ENCODE measurements at regions not wholly inside any gene's neighbourhood (a gene's known extent, or its start where the extent isn't known, plus 50 kb on each side); places are given as distances from the start of the nearest gene placed in this dataset.

DNA sequence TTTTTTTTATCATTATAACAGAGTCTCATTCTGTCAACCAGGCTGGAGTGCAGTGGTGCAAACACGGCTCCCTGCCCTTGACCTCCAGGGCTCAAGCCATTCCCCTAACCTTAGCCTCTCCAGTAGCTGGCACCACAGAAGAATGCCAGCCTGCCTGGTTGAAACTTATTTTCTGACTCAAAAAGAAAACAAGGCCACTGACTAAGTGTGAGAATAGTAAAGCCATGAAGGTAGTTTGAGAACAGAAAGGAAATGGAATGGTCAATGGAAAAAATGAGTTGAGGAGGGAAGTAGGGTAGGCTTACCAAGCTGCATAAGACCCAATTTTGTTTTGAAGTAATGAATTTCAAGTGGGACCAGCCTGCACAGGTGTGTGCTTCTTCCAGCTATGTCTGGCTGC is 82.8 kb upstream of the RORB start (continued):
- TF ChIP-seq, protein P1, sequence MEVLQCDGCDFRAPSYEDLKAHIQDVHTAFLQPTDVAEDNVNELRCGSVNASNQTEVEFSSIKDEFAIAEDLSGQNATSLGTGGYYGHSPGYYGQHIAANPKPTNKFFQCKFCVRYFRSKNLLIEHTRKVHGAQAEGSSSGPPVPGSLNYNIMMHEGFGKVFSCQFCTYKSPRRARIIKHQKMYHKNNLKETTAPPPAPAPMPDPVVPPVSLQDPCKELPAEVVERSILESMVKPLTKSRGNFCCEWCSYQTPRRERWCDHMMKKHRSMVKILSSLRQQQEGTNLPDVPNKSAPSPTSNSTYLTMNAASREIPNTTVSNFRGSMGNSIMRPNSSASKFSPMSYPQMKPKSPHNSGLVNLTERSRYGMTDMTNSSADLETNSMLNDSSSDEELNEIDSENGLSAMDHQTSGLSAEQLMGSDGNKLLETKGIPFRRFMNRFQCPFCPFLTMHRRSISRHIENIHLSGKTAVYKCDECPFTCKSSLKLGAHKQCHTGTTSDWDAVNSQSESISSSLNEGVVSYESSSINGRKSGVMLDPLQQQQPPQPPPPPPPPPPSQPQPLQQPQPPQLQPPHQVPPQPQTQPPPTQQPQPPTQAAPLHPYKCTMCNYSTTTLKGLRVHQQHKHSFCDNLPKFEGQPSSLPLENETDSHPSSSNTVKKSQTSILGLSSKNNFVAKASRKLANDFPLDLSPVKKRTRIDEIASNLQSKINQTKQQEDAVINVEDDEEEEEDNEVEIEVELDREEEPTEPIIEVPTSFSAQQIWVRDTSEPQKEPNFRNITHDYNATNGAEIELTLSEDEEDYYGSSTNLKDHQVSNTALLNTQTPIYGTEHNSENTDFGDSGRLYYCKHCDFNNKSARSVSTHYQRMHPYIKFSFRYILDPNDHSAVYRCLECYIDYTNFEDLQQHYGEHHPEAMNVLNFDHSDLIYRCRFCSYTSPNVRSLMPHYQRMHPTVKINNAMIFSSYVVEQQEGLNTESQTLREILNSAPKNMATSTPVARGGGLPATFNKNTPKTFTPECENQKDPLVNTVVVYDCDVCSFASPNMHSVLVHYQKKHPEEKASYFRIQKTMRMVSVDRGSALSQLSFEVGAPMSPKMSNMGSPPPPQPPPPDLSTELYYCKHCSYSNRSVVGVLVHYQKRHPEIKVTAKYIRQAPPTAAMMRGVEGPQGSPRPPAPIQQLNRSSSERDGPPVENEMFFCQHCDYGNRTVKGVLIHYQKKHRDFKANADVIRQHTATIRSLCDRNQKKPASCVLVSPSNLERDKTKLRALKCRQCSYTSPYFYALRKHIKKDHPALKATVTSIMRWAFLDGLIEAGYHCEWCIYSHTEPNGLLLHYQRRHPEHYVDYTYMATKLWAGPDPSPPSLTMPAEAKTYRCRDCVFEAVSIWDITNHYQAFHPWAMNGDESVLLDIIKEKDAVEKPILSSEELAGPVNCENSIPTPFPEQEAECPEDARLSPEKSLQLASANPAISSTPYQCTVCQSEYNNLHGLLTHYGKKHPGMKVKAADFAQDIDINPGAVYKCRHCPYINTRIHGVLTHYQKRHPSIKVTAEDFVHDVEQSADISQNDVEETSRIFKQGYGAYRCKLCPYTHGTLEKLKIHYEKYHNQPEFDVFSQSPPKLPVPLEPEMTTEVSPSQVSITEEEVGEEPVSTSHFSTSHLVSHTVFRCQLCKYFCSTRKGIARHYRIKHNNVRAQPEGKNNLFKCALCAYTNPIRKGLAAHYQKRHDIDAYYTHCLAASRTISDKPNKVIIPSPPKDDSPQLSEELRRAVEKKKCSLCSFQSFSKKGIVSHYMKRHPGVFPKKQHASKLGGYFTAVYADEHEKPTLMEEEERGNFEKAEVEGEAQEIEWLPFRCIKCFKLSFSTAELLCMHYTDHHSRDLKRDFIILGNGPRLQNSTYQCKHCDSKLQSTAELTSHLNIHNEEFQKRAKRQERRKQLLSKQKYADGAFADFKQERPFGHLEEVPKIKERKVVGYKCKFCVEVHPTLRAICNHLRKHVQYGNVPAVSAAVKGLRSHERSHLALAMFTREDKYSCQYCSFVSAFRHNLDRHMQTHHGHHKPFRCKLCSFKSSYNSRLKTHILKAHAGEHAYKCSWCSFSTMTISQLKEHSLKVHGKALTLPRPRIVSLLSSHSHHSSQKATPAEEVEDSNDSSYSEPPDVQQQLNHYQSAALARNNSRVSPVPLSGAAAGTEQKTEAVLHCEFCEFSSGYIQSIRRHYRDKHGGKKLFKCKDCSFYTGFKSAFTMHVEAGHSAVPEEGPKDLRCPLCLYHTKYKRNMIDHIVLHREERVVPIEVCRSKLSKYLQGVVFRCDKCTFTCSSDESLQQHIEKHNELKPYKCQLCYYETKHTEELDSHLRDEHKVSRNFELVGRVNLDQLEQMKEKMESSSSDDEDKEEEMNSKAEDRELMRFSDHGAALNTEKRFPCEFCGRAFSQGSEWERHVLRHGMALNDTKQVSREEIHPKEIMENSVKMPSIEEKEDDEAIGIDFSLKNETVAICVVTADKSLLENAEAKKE (CRISPR knock-in tag; IDR thresholded peaks at IDR 0.05): no peak
- TF ChIP-seq ZNF114 (CRISPR knock-in tag; IDR thresholded peaks at IDR 0.05): no peak
- TF ChIP-seq ZNF331 (CRISPR knock-in tag; IDR thresholded peaks at IDR 0.05; ENCODE audit: low read depth): no peak
- TF ChIP-seq, protein P2, sequence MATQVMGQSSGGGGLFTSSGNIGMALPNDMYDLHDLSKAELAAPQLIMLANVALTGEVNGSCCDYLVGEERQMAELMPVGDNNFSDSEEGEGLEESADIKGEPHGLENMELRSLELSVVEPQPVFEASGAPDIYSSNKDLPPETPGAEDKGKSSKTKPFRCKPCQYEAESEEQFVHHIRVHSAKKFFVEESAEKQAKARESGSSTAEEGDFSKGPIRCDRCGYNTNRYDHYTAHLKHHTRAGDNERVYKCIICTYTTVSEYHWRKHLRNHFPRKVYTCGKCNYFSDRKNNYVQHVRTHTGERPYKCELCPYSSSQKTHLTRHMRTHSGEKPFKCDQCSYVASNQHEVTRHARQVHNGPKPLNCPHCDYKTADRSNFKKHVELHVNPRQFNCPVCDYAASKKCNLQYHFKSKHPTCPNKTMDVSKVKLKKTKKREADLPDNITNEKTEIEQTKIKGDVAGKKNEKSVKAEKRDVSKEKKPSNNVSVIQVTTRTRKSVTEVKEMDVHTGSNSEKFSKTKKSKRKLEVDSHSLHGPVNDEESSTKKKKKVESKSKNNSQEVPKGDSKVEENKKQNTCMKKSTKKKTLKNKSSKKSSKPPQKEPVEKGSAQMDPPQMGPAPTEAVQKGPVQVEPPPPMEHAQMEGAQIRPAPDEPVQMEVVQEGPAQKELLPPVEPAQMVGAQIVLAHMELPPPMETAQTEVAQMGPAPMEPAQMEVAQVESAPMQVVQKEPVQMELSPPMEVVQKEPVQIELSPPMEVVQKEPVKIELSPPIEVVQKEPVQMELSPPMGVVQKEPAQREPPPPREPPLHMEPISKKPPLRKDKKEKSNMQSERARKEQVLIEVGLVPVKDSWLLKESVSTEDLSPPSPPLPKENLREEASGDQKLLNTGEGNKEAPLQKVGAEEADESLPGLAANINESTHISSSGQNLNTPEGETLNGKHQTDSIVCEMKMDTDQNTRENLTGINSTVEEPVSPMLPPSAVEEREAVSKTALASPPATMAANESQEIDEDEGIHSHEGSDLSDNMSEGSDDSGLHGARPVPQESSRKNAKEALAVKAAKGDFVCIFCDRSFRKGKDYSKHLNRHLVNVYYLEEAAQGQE (IDR thresholded peaks at IDR 0.05; ENCODE audit: unreplicated experiment): no peak
- TF ChIP-seq STAT1 (IDR thresholded peaks at IDR 0.05; ENCODE audit: unreplicated experiment): no peak
- no peak for TF ChIP-seq POLR2AphosphoS5 (IDR thresholded peaks at IDR 0.05; ENCODE audit: low read depth)
- no peak for TF ChIP-seq EZH2phosphoT487 (IDR thresholded peaks at IDR 0.05; ENCODE audit: unreplicated experiment)
- no peak for TF ChIP-seq CREB1 (CRISPR knock-in tag; IDR thresholded peaks at IDR 0.05; ENCODE audit: low read depth)
- TF ChIP-seq, protein P3, sequence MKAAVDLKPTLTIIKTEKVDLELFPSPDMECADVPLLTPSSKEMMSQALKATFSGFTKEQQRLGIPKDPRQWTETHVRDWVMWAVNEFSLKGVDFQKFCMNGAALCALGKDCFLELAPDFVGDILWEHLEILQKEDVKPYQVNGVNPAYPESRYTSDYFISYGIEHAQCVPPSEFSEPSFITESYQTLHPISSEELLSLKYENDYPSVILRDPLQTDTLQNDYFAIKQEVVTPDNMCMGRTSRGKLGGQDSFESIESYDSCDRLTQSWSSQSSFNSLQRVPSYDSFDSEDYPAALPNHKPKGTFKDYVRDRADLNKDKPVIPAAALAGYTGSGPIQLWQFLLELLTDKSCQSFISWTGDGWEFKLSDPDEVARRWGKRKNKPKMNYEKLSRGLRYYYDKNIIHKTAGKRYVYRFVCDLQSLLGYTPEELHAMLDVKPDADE (IDR thresholded peaks at IDR 0.05): no peak
- TF ChIP-seq NANOG (IDR thresholded peaks at IDR 0.05; ENCODE audit: borderline replicate concordance): no peak
